Tibial artery (tissue), 4 donors: ENCODE measurements at regions not wholly inside any gene's neighbourhood (a gene's known extent, or its start where the extent isn't known, plus 50 kb on each side); places are given as distances from the start of the nearest gene placed in this dataset.

Experiments
- DNase-seq, 2 donors: peaks; one replicate each; pipeline ENCODE4 v3.0.0-alpha.2; 2019
- H3K27ac ChIP-seq, 2 donors: fragments of 200-600 bp; sonication (generic) in 1 of 2; 1 replicate in 1 of 2; 2 replicates in 1 of 2; pipeline ENCODE4 v1.5.1; 2018 to 2019; ENCODE audit warnings: mild to moderate bottlenecking in 1 of 2
- H3K27me3 ChIP-seq, 2 donors: fragments of 200-600 bp; sonication (generic) in 1 of 2; one replicate each; pipeline versions ENCODE4 v1.5.1 to v1.6.0; 2016 to 2019
- H3K36me3 ChIP-seq, 3 donors: fragments of 200-600 bp; sonication (generic) in 2 of 3; one replicate each; pipeline ENCODE4 v1.5.1; 2016 to 2019; ENCODE audit warnings: mild to moderate bottlenecking in 2 of 3
- H3K4me1 ChIP-seq, 4 donors: fragments of 200-600 bp; sonication (generic) in 2 of 4; 1 replicate in 3 of 4; 2 replicates in 1 of 4; pipeline ENCODE4 v1.5.1; 2016 to 2019
- H3K4me3 ChIP-seq, 2 donors: fragments of 200-600 bp; sonication (generic) in 1 of 2; 1 replicate in 1 of 2; 2 replicates in 1 of 2; pipeline ENCODE4 v1.5.1; 2018 to 2019; ENCODE audit warnings: mild to moderate bottlenecking in 2 of 2
- H3K9me3 ChIP-seq, 3 donors: fragments of 200-600 bp; sonication (generic) in 1 of 3; one replicate each; pipeline ENCODE4 v1.5.1; 2016 to 2019
- intact Hi-C: fragments of 100-400 bp; cut with DNase I; formaldehyde crosslinking; loops from one replicate; pipeline ENCODE4 v1.15.0; 2023; ENCODE audit warnings: low total_unique reads
- TF ChIP-seq, protein P1 (sequence below), 2 experiments: fragments of 200-600 bp in 1 of 2; fragments of 450-650 bp in 1 of 2; IDR thresholded peaks; one replicate each; pipeline ENCODE4 v1.5.1; 2017 to 2019; ENCODE audit warnings: antibody characterized with exemption in 2 of 2, mild to moderate bottlenecking in 1 of 2, moderate library complexity in 1 of 2

DNA sequence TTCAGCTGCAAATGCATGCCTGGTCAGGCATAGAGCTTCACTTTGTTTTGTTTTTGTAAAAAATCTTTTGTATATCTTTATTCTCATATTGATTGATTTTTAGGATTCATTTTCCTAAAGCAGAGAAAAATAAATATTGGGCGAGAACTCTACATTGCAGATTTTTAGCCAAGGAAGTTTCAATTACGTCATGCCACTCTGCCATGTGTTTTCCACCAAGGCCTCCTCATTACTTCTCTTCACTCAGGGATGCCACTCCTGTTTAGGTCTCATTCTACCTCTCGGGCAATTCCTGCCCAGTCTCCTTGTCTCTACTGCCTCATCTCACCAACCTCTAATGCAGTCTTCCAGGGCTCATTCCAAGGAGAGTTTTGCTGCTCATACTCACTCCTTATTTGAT lies 497.3 kb upstream of the SPTLC3 start:
- Histone ChIP-seq H3K4me3 (no peak overlapping the region), H3K9me3 (no peaks in the 10 kb centered on the region), H3K27me3 (no peaks in the 10 kb centered on the region), H3K27ac (no peak overlapping the region), H3K4me1 (no peaks in the 10 kb centered on the region), H3K36me3 (no peaks in the 10 kb centered on the region)
- no peak for DNase-seq
- intact Hi-C loops, result no loop called here
- TF ChIP-seq, protein P1, sequence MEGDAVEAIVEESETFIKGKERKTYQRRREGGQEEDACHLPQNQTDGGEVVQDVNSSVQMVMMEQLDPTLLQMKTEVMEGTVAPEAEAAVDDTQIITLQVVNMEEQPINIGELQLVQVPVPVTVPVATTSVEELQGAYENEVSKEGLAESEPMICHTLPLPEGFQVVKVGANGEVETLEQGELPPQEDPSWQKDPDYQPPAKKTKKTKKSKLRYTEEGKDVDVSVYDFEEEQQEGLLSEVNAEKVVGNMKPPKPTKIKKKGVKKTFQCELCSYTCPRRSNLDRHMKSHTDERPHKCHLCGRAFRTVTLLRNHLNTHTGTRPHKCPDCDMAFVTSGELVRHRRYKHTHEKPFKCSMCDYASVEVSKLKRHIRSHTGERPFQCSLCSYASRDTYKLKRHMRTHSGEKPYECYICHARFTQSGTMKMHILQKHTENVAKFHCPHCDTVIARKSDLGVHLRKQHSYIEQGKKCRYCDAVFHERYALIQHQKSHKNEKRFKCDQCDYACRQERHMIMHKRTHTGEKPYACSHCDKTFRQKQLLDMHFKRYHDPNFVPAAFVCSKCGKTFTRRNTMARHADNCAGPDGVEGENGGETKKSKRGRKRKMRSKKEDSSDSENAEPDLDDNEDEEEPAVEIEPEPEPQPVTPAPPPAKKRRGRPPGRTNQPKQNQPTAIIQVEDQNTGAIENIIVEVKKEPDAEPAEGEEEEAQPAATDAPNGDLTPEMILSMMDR (IDR thresholded peaks at IDR 0.05), result no peak

DNA sequence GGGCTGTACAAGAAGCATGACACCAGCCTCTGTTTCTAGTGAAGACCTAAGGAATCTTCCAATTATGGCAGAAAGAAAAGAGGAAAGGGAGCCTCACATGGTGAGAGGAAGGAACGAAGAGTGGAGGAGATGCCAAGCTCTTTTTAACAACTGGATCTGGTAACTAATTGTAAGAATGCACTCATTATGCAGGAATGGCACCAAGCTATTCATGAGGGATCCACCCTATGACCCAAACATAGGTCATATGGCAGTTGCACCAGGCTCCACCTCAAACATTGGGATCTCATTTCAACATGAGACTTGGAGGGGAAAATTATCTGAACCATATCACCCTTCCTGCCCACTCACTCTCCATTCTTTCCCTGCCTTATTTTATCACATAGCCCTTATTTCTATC lies 496.0 kb upstream of the SPTLC3 start:
- no peak overlapping the region for H3K4me3 ChIP-seq
- no peak overlapping the region for H3K27ac ChIP-seq
- intact Hi-C loops, result no loop called here
- no peaks in the 10 kb centered on the region for H3K27me3 ChIP-seq
- no peaks in the 10 kb centered on the region for H3K9me3 ChIP-seq
- H3K36me3 ChIP-seq, result no peaks in the 10 kb centered on the region
- no peaks in the 10 kb centered on the region for H3K4me1 ChIP-seq
- no peak for DNase-seq
- TF ChIP-seq, protein P1 (IDR thresholded peaks at IDR 0.05), result no peak

DNA sequence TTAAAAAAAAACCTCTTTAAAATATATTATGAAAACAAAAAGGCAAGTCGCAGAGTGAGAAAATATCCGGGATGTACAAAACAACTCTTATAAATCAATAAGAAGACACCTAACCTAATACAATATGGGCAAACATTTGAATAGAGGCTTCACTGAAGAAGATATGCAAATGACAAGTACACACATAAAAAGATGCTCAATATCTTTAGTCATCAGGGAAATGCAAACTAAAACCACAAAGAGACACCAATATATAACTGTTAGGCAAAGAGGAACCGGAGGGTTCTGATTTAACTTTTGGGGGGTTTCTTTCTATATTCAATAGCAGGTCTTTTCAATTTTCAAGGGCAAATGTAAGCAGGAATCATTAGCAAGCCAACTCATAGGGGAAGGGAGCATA lies 480.7 kb upstream of the SPTLC3 start:
- no peaks in the 10 kb centered on the region for H3K36me3 ChIP-seq
- TF ChIP-seq, protein P1 (IDR thresholded peaks at IDR 0.05), result no peak
- peaks cover 0 to 5% (median 0%) of the 10 kb centered on the region in 3 donors for H3K9me3 ChIP-seq
- no peaks in the 10 kb centered on the region for H3K27me3 ChIP-seq
- H3K4me1 ChIP-seq, result no peaks in the 10 kb centered on the region
- intact Hi-C loops, result no loop called here
- no peak for DNase-seq
- H3K27ac ChIP-seq, result no peak overlapping the region
- no peak overlapping the region for H3K4me3 ChIP-seq

DNA sequence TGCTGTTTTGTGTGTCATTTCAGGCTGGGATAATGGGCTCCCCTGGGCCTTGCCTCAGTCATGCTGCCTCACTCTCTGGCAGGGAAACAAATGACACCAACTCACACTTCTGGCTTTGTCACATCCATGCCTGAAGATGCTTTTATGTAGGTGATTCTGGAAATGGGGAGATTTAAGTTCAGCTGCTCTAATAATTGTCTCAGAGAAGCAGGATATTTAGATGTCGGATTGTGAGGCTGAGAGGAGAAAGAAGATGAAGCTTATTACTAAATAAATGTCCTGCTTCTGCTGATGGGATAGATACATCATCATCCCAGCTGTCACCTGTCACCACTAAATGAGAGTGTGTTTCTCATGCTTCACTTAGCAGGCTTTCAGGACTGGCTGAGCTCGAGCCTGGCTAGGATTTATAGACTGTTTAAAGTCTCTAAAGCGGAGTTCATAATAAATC lies 480.2 kb upstream of the SPTLC3 start:
- Histone ChIP-seq H3K36me3 (no peaks in the 10 kb centered on the region), H3K27ac (no peak overlapping the region), H3K4me3 (no peak overlapping the region), H3K9me3 (peaks cover 0 to 5% (median 0%) of the 10 kb centered on the region in 3 donors), H3K4me1 (no peaks in the 10 kb centered on the region), H3K27me3 (no peaks in the 10 kb centered on the region)
- intact Hi-C loops, result no loop called here
- DNase-seq, result no peak
- TF ChIP-seq, protein P1 (IDR thresholded peaks at IDR 0.05), result no peak

DNA sequence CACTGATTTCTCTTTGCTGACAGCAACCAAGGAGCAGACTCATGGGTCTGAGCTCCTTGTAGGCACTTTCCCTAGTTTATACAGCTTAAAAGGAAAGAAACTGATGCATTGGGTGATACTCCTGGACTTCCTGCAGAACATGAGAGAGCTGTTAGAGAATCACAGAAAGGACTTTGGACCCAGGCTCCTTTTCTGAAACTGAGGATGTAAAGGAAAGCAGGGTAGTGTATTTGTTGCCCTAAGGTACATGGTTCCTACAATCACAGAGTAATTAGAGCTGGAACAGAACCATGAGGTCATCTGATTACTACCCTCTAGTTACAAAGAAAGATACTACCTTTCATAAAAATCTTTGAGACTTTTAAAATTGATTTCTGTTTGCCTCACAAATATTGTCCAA lies 477.1 kb upstream of the SPTLC3 start:
- Histone ChIP-seq H3K27me3 (no peaks in the 10 kb centered on the region), H3K36me3 (no peaks in the 10 kb centered on the region), H3K4me3 (no peak overlapping the region), H3K4me1 (no peaks in the 10 kb centered on the region), H3K27ac (no peak overlapping the region), H3K9me3 (peaks cover 0 to 14% (median 5%) of the 10 kb centered on the region in 3 donors)
- TF ChIP-seq, protein P1 (IDR thresholded peaks at IDR 0.05), result no peak
- no peak for DNase-seq
- intact Hi-C loops, result no loop called here

DNA sequence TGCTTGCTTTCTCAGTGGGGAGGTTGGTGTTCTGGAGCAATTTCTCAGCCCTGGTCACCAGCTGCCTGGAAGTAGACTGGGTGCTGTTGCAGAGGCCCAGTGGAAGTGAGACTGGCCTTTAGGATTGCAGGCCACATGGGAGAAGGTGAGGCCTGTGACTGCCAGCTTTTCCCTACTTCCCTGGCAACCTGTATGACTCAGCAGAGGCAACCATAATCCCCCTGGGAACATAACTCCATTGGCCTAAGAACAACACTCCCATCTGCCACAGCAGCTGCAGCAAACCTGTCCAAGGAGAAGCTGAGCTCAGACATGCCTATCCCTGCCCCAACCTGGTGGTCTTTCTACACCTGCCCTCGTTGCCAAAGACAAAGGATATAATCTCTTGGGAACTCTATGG lies 473.5 kb upstream of the SPTLC3 start:
- TF ChIP-seq, protein P1 (IDR thresholded peaks at IDR 0.05), result no peak
- H3K27me3 ChIP-seq, result no peaks in the 10 kb centered on the region
- H3K4me3 ChIP-seq, result no peak overlapping the region
- intact Hi-C loops, result no loop called here
- H3K36me3 ChIP-seq, result no peaks in the 10 kb centered on the region
- no peaks in the 10 kb centered on the region for H3K4me1 ChIP-seq
- no peak overlapping the region for H3K27ac ChIP-seq
- DNase-seq, result no peak
- H3K9me3 ChIP-seq, result peaks cover 0 to 14% (median 5%) of the 10 kb centered on the region in 3 donors
